ENCODE measurements at regions not wholly inside any gene's neighbourhood (a gene's known extent, or its start where the extent isn't known, plus 50 kb on each side); places are given as distances from the start of the nearest gene placed in this dataset.

- H4K12ac ChIP-seq (ENCODE audit: low read depth, low read length) = no peak overlapping the region
- no peak overlapping the region for H2BK5ac ChIP-seq (ENCODE audit: low read depth, low read length, poor library complexity)
- H3K9ac ChIP-seq (ENCODE audit: low read length) = no peak overlapping the region
- no peak overlapping the region for H3K23ac ChIP-seq (ENCODE audit: low read length)
- no peak overlapping the region for H3K14ac ChIP-seq (ENCODE audit: low read length)
- DNase-seq = no peak
- H2BK120ac ChIP-seq (ENCODE audit: insufficient read depth, low read length, poor library complexity) = no peak overlapping the region
- no peak overlapping the region for H3K27ac ChIP-seq (ENCODE audit: low read depth, low read length)
- no peak overlapping the region for H2AK5ac ChIP-seq (ENCODE audit: low read length)
- H4K91ac ChIP-seq (ENCODE audit: low read depth, low read length) = no peak overlapping the region
- H3K4me3 ChIP-seq (ENCODE audit: low read depth, low read length) = no peak overlapping the region
- H4K8ac ChIP-seq (ENCODE audit: low read depth, low read length) = no peak overlapping the region
- H3K36me3 ChIP-seq (ENCODE audit: control insufficient read depth in 1 of 2, insufficient read depth in 2 of 2, low read length in 2 of 2) = no peaks in the 10 kb centered on the region
- no peaks in the 10 kb centered on the region for H3K79me1 ChIP-seq (ENCODE audit: low read length)
- H3K9me3 ChIP-seq (ENCODE audit: insufficient read depth, low read depth, low read length) = no peaks in the 10 kb centered on the region
- H3K27me3 ChIP-seq (ENCODE audit: insufficient read depth, low read length) = no peaks in the 10 kb centered on the region
- H2BK12ac ChIP-seq (ENCODE audit: low read length) = no peak overlapping the region
- H3K18ac ChIP-seq (ENCODE audit: low read length) = no peak overlapping the region
- no peaks in the 10 kb centered on the region for H3K79me2 ChIP-seq (ENCODE audit: control insufficient read depth, insufficient read depth, low read length, poor library complexity)
- no peak overlapping the region for H3K4me2 ChIP-seq (ENCODE audit: low read length)
- no peak overlapping the region for H2AFZ ChIP-seq (ENCODE audit: insufficient read depth, low read length, poor library complexity)
- no peak overlapping the region for H3K4ac ChIP-seq (ENCODE audit: low read depth, low read length)
- peaks cover 0 to 2% of the 10 kb centered on the region in 2 experiments for H3K4me1 ChIP-seq (ENCODE audit: control insufficient read depth in 1 of 2, insufficient read depth in 2 of 2, low read length in 2 of 2)
- WGBS (ENCODE audit: extremely low coverage, insufficient coverage, insufficient read length) = no CpG with 5 or more reads among the region's 4 CpGs
Observed at GRCh38 chr11:80524349-80524748, 1083.5 kb upstream of the TENM4 start.

- no peaks in the 10 kb centered on the region for H3K79me2 ChIP-seq (ENCODE audit: control insufficient read depth, insufficient read depth, low read length, poor library complexity)
- H4K12ac ChIP-seq (ENCODE audit: low read depth, low read length) = no peak overlapping the region
- peaks cover 0 to 2% of the 10 kb centered on the region in 2 experiments for H3K4me1 ChIP-seq (ENCODE audit: control insufficient read depth in 1 of 2, insufficient read depth in 2 of 2, low read length in 2 of 2)
- no peak overlapping the region for H4K8ac ChIP-seq (ENCODE audit: low read depth, low read length)
- no peak for DNase-seq
- H3K23ac ChIP-seq (ENCODE audit: low read length) = no peak overlapping the region
- no peak overlapping the region for H3K27ac ChIP-seq (ENCODE audit: low read depth, low read length)
- H3K18ac ChIP-seq (ENCODE audit: low read length) = no peak overlapping the region
- H3K79me1 ChIP-seq (ENCODE audit: low read length) = no peaks in the 10 kb centered on the region
- no peak overlapping the region for H3K14ac ChIP-seq (ENCODE audit: low read length)
- no peaks in the 10 kb centered on the region for H3K9me3 ChIP-seq (ENCODE audit: insufficient read depth, low read depth, low read length)
- H2BK5ac ChIP-seq (ENCODE audit: low read depth, low read length, poor library complexity) = no peak overlapping the region
- no peak overlapping the region for H3K4ac ChIP-seq (ENCODE audit: low read depth, low read length)
- no peak overlapping the region for H3K4me3 ChIP-seq (ENCODE audit: low read depth, low read length)
- no peak overlapping the region for H2BK120ac ChIP-seq (ENCODE audit: insufficient read depth, low read length, poor library complexity)
- H3K36me3 ChIP-seq (ENCODE audit: control insufficient read depth in 1 of 2, insufficient read depth in 2 of 2, low read length in 2 of 2) = peaks cover 0 to 2% of the 10 kb centered on the region in 2 experiments
- no peak overlapping the region for H3K9ac ChIP-seq (ENCODE audit: low read length)
- no CpG with 5 or more reads among the region's 1 CpG for WGBS (ENCODE audit: extremely low coverage, insufficient coverage, insufficient read length)
- no peaks in the 10 kb centered on the region for H3K27me3 ChIP-seq (ENCODE audit: insufficient read depth, low read length)
- H4K91ac ChIP-seq (ENCODE audit: low read depth, low read length) = no peak overlapping the region
- no peak overlapping the region for H2AK5ac ChIP-seq (ENCODE audit: low read length)
- no peak overlapping the region for H2BK12ac ChIP-seq (ENCODE audit: low read length)
- H2AFZ ChIP-seq (ENCODE audit: insufficient read depth, low read length, poor library complexity) = no peak overlapping the region
- H3K4me2 ChIP-seq (ENCODE audit: low read length) = no peak overlapping the region
Observed at GRCh38 chr11:80523057-80523456, 1082.2 kb upstream of the TENM4 start.

GRCh38 chr11:80521592-80521991, 1080.8 kb upstream of the TENM4 start:
- H2BK12ac ChIP-seq (ENCODE audit: low read length) = no peak overlapping the region

GRCh38 chr11:80520507-80520887, 1079.7 kb upstream of the TENM4 start:
- H3K4ac ChIP-seq (ENCODE audit: low read depth, low read length) = no peak overlapping the region
- no peak overlapping the region for H3K14ac ChIP-seq (ENCODE audit: low read length)
- H3K27me3 ChIP-seq (ENCODE audit: insufficient read depth, low read length) = no peaks in the 10 kb centered on the region
- no peak for DNase-seq
- H4K12ac ChIP-seq (ENCODE audit: low read depth, low read length) = no peak overlapping the region
- H3K9me3 ChIP-seq (ENCODE audit: insufficient read depth, low read depth, low read length) = no peaks in the 10 kb centered on the region
- no peak overlapping the region for H4K91ac ChIP-seq (ENCODE audit: low read depth, low read length)
- H3K4me1 ChIP-seq (ENCODE audit: control insufficient read depth in 1 of 2, insufficient read depth in 2 of 2, low read length in 2 of 2) = peaks cover 0 to 3% of the 10 kb centered on the region in 2 experiments
- no peak overlapping the region for H4K8ac ChIP-seq (ENCODE audit: low read depth, low read length)
- H2AK5ac ChIP-seq (ENCODE audit: low read length) = no peak overlapping the region
- H2BK5ac ChIP-seq (ENCODE audit: low read depth, low read length, poor library complexity) = no peak overlapping the region
- no peaks in the 10 kb centered on the region for H3K79me1 ChIP-seq (ENCODE audit: low read length)
- no peak overlapping the region for H3K4me3 ChIP-seq (ENCODE audit: low read depth, low read length)
- no peak overlapping the region for H3K23ac ChIP-seq (ENCODE audit: low read length)
- no peaks in the 10 kb centered on the region for H3K79me2 ChIP-seq (ENCODE audit: control insufficient read depth, insufficient read depth, low read length, poor library complexity)
- no peak overlapping the region for H2AFZ ChIP-seq (ENCODE audit: insufficient read depth, low read length, poor library complexity)
- H2BK120ac ChIP-seq (ENCODE audit: insufficient read depth, low read length, poor library complexity) = no peak overlapping the region
- H3K9ac ChIP-seq (ENCODE audit: low read length) = no peak overlapping the region
- H3K18ac ChIP-seq (ENCODE audit: low read length) = no peak overlapping the region
- H3K4me2 ChIP-seq (ENCODE audit: low read length) = no peak overlapping the region
- no CpG with 5 or more reads among the region's 2 CpGs for WGBS (ENCODE audit: extremely low coverage, insufficient coverage, insufficient read length)
- H3K36me3 ChIP-seq (ENCODE audit: control insufficient read depth in 1 of 2, insufficient read depth in 2 of 2, low read length in 2 of 2) = peaks cover 0 to 2% of the 10 kb centered on the region in 2 experiments
- H3K27ac ChIP-seq (ENCODE audit: low read depth, low read length) = no peak overlapping the region
- H2BK12ac ChIP-seq (ENCODE audit: low read length) = no peak overlapping the region

More at GRCh38 chr11:80521592-80521991, 1080.8 kb upstream of the TENM4 start:
- Histone ChIP-seq H2BK120ac (ENCODE audit: insufficient read depth, low read length, poor library complexity) (no peak overlapping the region), H3K9ac (ENCODE audit: low read length) (no peak overlapping the region), H4K8ac (ENCODE audit: low read depth, low read length) (no peak overlapping the region), H3K27me3 (ENCODE audit: insufficient read depth, low read length) (no peaks in the 10 kb centered on the region), H3K4ac (ENCODE audit: low read depth, low read length) (no peak overlapping the region), H3K79me2 (ENCODE audit: control insufficient read depth, insufficient read depth, low read length, poor library complexity) (no peaks in the 10 kb centered on the region), H3K4me3 (ENCODE audit: low read depth, low read length) (no peak overlapping the region), H3K9me3 (ENCODE audit: insufficient read depth, low read depth, low read length) (no peaks in the 10 kb centered on the region), H3K36me3 (ENCODE audit: control insufficient read depth in 1 of 2, insufficient read depth in 2 of 2, low read length in 2 of 2) (peaks cover 0 to 2% of the 10 kb centered on the region in 2 experiments), H3K18ac (ENCODE audit: low read length) (no peak overlapping the region), H3K23ac (ENCODE audit: low read length) (no peak overlapping the region), H3K14ac (ENCODE audit: low read length) (no peak overlapping the region), H3K4me2 (ENCODE audit: low read length) (peak overlapping the region; percentile 46), H2AFZ (ENCODE audit: insufficient read depth, low read length, poor library complexity) (no peak overlapping the region), H3K4me1 (ENCODE audit: control insufficient read depth in 1 of 2, insufficient read depth in 2 of 2, low read length in 2 of 2) (peaks cover 0 to 2% of the 10 kb centered on the region in 2 experiments), H2BK5ac (ENCODE audit: low read depth, low read length, poor library complexity) (no peak overlapping the region), H2AK5ac (ENCODE audit: low read length) (no peak overlapping the region), H3K79me1 (ENCODE audit: low read length) (no peaks in the 10 kb centered on the region), H4K12ac (ENCODE audit: low read depth, low read length) (no peak overlapping the region), H3K27ac (ENCODE audit: low read depth, low read length) (peak overlapping the region; percentile 60), H4K91ac (ENCODE audit: low read depth, low read length) (no peak overlapping the region)
- 100% methylated on average over 2 of the region's 3 CpGs for WGBS (ENCODE audit: extremely low coverage, insufficient coverage, insufficient read length)
- DNase-seq = peak in 1 of 2 donors; percentile 40

Measured in trophoblast cell (in vitro differentiated cells and primary cell).